A673 (cell line): ENCODE measurements at regions not wholly inside any gene's neighbourhood (a gene's known extent, or its start where the extent isn't known, plus 50 kb on each side); places are given as distances from the start of the nearest gene placed in this dataset.

ENCODE experiments used
- EZH2 ChIP-seq: fragments of 200-600 bp; sonication (generic); IDR thresholded peaks from 2 replicates; pipeline ENCODE4 v1.6.1; 2017; ENCODE audit warnings: borderline replicate concordance, low read depth, mild to moderate bottlenecking, mixed read lengths, antibody characterized with exemption, low read length; ENCODE audit not compliant: poor library complexity, severe bottlenecking
- TF ChIP-seq, protein P1 (sequence below): fragments of 300-800, 200-600 bp; sonication (generic); conservative IDR thresholded peaks from 2 replicates; pipeline ENCODE4 v1.5.1; 2017; ENCODE audit warnings: low read depth, mild to moderate bottlenecking, antibody characterized with exemption, low read length, moderate library complexity, mixed read lengths

DNA sequence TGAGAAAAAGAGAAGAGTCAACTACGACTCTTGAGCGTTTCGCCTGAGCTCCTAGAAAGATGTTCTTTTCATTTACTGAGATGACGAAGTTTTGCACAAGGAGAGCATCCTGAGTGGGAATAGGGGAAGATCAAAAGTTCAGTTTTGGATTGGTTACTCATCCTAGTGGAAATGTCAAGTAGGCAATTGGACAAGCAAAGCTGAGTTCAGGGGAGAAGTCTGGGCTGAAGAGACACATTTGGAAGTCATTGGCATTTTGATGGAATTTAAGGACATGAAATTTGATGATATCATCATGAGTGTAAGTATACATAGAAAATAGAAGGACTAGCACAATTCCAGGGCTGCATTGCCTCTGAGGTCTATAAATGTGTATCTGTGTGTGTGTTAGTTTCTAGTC, 416.6 kb downstream of the RAD51AP2 start:
- TF ChIP-seq, protein P1, sequence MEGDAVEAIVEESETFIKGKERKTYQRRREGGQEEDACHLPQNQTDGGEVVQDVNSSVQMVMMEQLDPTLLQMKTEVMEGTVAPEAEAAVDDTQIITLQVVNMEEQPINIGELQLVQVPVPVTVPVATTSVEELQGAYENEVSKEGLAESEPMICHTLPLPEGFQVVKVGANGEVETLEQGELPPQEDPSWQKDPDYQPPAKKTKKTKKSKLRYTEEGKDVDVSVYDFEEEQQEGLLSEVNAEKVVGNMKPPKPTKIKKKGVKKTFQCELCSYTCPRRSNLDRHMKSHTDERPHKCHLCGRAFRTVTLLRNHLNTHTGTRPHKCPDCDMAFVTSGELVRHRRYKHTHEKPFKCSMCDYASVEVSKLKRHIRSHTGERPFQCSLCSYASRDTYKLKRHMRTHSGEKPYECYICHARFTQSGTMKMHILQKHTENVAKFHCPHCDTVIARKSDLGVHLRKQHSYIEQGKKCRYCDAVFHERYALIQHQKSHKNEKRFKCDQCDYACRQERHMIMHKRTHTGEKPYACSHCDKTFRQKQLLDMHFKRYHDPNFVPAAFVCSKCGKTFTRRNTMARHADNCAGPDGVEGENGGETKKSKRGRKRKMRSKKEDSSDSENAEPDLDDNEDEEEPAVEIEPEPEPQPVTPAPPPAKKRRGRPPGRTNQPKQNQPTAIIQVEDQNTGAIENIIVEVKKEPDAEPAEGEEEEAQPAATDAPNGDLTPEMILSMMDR: no peak
- no peak for TF ChIP-seq EZH2
